ENCODE measurements at regions not wholly inside any gene's neighbourhood (a gene's known extent, or its start where the extent isn't known, plus 50 kb on each side); places are given as distances from the start of the nearest gene placed in this dataset.

DNA sequence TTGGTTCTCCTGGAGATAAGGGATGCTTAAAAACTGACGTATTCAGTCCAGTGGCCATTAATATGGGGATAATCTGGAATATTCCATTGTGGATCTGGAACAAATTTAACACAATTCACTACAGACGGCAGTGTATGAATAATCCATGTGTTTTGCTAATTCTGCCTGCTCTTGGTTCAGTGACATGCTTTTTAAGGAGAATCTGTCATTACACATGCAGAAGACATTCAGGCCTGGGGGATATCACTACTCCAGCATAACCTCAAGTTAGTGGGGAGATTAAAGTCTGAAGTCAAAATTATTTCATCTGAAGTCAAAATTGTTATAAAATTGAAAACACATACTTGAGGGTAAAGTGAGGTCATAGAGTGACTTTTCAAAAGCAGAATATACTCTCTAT is 789.3 kb downstream of the USP25 start:
- no peak for DNase-seq

DNA sequence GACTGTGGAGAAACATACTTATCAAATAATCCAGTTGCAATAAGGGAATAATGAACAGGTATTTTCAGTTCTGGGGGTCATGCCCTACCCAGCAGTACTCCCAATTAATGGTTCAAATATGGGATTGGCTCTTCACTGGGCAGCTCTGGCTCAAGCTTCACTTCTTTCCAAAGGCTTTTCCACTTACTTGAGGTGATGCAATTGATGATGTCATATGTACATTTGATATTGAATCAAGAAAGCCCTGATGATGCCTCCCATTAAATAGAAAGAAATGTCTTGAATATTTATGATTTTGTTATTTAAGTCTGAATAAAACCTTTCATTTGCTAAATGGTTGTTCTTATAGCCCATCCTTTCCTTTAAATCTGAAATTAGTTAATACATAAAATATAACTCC is 789.9 kb downstream of the USP25 start:
- DNase-seq, result no peak

DNA sequence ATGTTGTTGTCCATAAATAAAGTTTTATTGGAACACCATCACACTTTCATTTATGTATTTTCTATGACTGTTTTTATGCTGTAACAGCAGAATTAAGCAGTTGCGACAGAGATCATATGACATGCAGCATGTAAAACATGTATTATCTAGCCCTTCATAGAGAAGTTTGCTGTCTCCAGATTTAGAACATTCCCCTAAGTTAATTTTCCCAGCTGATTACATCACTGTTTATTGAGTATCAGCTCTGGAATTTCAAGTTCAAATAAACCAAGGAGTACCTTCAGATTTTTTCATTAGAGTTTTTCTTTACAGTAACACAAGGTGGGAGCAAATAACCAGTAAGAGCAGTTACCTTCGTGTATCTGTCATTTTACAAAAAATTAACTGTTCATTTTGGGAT is 792.8 kb downstream of the USP25 start:
- no peak for DNase-seq

DNA sequence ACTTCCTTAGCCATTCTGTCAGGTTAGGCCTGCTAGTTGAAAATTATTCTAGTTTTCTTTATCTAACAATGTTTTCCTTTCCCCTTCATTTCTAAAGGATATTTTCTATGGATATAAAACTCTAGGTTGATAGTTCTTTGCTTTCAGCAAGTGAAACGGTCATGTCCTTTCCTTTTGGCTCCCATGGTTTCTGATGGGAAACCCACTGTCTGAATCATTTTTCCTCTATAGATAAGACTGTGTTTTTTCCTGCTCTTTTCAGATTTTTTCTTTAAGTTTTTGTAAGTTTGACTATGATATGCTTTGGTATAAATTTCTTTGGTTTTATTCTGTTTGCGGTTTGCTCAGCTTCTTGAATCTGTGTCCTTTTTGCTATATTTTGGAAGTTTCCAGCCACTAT is 800.9 kb downstream of the USP25 start:
- DNase-seq, result no peak

DNA sequence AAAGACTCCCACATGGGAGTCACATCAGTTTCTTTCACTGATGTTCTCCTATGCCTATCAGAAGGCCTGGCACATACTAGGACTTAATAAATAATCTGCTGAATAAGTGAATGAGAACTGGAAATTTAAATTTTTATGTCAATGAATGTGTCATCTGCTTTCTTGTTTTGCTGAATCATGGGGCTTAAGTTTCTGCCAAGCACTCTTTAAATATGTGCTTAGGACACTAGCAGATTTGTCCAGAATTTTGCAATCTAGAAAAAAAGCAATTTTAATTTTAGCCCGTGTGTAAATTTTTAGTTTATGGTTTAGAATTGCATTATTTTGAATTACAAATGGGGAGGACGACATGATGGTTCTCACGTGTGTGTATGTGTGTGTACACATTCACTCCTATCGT is 803.1 kb downstream of the USP25 start:
- no peak for DNase-seq

DNA sequence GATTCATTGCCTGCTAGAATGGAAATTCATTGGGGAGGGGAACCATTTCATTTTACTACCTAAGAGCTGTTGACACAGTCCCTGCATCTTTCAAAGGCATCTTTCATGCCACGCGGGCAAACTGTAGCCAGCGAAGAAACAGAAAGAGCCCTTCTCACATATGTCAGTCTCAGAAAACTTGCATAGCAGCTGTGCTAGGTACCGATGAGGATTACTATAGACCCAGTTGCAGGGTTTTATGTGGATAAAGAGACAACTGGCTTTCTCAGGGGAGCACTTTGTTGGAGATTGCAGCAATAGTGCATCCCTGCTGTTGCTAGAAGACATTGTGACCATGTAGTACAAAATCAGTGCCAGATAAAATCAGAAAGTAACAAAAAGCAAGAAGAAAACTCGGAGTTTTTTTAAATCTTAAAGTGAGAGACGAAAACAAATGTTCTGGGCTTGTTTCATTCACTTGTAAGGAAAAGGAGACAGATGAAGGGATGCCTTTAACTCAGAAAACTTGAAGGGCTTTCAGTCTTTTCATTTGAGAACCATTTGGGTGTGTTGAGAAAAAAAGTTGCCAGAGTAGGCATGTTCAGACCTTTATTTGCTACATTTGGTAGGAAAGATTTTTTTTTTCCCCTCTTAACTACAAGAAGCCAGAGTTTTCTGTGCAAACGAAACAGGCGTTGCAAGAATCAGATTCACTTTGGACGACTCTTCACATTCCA is 804.1 kb downstream of the USP25 start:
- DNase-seq, result no peak

DNA sequence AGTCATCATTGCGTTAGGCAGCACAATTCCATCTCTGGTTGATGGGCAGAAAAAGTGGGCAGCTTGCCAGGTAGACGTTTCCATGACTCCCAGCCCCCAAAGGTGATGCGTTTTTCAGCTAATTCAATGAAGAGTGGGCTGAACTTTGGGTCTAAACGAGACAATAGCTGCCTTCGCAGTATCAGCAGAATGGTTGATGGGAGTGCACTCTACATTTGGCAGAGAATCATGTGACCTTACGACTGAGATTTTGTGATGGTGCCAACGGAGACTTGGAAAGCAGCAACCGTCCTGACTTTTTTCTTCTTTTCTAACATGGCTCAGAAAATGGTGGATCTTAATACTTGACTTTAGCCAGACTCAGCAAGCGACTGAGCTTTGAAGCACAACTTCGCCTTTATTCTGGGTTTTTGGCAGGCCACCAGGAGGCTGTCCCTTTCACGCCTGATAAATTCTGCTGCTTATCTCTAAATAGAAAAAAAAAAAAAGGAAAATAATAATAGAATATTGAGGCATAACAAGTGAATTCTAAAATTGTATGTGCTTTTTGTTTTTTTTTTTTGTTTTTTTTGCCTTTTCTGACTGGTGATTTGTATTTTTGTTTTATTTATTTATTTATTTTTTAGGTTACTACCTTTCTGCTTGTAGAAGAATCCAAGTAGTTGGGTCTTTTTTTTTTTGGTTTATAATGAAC is 804.8 kb downstream of the USP25 start:
- DNase-seq, result peak; percentile 65

DNA sequence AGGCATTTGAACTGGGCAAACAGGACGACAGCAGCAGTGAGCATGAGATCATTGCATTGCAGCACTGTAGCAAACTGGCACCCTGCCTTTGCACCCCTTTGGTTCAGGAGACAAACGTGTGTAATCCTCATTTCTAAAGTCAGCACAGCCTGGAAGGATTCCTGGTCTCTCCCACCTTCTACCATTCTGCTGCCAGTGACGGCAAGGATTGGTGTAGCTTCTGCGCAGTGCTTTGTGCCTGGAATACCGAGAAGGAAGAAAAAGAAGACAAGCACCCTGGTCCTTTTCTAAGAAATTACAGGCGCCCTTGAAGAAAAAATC is 805.3 kb downstream of the USP25 start:
- DNase-seq, result peak; percentile 56

DNA sequence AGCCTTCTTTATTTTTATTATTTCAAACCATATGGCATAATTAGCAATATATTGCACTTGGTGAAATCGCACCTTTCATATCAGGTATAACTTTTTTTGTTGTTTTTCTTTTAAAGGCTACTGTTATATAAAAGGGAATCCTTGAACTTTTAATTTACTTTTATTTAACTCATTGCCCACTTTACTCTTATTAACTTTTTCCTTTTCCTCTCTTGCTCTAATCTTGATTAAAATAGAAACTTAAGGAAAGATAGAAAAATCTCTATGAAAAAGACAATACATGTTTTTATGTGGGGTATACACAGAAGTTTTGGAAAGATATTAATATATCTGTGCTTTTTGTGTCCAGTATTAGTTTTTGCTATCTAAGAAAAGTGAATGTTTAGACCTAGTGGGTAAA is 805.8 kb downstream of the USP25 start:
- no peak for DNase-seq

DNA sequence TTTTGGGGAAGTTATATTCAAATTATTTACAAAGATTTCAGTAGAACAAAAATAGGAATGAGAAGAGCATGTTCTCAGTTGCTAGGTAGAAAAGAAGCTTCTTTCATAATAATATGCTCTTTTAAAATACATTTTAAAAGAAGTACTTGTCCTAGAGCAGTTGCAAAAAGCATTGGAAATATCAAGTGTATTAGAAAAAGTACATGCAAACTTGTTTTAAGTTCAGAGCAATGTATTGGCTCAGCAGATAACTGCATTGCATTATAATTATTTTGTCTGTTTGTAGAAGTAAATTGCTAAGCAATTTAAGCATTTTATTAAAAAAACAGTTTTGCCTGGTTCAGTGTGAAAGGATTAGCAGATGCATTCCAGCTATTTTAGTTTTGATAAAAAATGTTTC is 806.4 kb downstream of the USP25 start:
- no peak for DNase-seq

DNA sequence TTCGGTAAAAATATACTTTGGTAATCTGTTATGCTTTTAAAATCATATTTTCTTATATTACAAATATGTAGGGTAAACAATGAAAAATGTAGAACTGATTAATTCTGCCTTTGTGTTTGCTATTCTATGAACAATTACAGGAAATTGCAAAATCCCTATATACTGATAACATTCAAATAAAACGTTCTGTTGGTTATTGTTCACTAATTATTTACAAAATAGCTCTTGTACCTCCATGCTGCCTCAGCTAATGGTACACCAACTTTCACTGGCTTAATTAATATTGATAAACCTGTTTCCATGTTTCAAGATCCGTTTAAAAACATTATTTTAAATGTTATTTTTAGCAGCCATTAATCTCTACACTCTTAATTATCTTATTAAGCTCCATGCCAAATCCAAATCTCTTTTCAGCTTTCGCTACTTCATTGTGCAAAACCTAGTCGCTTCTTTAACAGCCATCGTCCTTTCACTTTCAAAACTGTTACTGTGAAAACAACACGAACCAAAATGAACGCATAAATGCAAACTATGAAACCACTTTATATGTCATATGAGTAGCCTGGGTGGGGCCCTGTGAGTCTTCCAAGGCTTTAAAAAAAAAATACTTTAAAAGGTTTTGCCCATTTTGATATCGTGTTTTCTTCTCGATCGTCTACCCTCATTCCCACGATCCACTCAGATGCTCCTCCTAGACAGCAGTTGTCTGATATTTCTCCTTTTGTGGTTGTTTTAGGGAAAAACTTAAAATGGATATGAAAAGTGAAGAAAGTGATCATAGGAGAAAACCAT is 807.1 kb downstream of the USP25 start:
- DNase-seq, result no peak

DNA sequence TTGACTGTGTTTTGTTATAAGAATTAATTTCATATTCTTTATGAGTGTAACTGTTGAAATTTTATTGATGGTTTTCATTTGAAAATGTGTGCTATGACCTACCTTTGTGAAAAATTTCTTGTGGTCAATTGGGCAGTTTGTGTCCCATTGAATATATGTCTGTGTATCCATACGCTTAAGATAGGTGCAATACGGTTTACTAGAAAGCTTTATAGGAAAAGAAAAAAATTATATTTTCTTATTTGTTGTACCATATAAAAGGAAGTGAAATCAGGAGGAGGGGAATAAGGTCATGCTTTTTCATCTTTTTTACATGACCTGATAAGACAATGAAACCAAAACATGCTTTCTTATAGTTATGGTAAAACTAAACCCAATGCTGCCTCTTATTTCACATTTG is 807.7 kb downstream of the USP25 start:
- no peak for DNase-seq

DNA sequence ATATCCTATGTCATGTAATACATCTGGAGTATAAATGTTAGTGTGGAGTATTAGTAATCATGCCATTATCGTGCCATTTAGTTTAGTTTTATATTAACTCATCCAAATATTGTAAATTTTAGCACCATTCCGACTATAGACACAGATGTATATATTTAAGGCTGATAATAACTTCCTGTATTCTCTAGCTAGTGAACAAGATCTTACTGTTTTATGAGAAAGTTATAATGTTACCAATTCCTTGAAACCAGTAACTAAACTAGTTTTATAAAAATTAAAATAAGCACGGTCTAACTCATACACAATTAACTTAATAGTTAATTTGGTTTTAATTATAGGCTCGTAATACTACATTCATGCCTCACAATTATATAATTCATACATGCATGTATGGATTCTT is 808.6 kb downstream of the USP25 start:
- no peak for DNase-seq

DNA sequence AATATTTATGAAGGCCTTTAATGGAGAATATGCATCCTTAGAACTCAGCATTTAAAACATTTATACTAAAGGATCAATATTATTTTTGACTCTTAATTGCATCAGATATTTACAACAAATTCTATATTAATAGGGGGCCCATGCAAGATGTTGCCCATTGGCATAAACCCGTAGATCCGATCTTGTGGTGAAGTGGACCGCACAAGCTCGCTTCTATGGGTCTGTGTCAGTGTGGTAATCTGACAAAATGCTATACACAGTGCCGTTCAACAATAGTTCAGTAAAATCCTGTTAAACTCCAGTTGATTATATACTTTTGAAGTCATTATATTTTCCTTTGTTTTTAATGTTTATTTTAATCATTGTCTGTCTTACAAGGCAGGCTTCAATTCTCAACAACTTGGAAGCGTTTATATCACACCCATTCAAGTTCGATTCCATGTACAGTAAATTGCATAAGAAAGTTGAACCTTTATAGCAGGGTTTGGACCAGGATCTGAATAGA is 809.2 kb downstream of the USP25 start:
- no peak for DNase-seq

DNA sequence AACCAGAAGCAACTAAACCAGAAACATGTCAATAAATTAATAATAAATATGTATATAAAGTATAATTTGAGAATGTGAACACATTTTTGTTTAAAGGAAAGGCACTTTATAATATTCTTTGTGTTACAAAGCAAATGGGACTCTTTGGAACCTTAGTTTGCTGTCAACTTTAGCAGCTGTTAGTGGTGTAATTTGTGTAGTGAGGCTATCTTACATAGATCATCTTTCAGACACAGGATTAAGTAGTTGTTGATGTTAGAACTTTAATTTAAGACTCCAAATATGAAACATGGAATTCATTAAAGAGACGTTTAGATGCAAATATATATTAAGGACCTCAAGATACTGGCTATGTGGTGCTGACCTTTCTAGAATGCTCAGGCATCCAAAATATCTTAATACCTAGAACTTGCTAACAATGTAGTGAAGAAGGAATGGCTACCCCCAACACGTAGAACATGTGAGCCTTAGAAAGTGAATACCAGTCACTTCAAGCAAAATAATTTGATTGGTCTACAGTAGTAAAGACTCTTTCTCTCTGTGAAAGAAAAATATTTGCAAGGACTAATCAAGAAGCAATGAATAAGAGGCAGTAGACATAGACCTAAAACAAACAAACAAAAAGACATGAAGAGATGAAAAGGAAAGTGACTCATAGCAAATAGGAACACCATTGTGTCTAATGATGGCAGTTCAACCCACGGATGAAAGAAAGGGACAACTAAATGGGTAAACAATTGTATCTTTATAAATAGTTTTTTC is 811.4 kb downstream of the USP25 start:
- no peak for DNase-seq

DNA sequence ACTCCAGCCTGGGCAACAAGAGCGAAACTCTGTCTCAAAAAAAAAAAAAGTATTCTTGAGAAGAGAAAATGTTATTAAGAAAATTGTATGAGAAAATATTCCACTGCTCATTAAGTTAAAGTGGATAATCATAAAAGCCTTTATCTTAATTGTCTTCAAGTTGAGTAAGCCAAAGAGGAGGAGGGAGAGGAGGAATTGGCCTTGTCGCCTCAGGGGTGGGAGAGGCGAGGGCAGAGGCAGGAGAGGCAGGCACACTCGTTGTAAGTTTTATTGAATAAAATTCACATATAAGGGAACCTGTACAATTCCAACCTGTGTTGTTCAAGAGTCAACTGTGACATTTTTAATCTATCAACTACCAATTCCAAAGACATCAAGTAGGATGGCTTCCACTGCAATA is 820.3 kb downstream of the USP25 start:
- DNase-seq, result no peak

DNA sequence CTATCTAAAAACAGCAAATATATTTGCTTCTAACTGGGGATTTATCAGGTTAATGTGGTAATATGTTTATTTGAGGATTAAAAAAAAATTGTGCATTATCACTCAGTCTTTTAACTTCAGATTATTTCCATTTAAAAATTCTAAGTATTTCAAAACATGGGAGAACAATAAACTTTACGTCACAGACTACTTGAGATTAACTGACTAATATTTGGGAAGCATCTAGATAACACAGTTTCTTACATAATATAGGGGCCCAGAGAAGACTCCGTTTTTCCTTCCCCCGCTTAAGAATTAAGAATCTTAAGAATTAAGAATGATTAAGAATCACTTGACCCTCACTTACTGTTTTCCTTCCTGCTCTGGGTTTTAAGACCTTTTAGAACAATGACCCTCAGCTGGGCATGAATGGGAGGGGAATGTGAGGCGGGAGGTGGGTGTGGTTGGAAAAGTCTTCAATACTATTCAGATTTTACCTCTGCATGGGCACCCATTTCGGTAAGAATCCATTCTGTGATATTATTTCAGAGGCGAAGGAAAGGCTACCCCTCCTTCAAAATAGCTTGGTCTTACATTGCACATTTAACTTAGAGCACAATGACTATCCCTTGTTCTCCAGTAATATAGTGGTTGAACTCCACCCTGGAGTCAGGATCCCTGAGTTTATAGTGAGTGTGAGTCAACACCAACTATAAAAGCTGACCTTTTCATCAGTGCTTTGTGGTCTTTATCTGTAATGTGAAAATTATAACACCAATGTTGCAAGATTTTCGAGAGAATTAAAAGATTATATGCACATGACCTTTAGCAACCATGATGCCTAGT is 821.3 kb downstream of the USP25 start:
- no peak for DNase-seq

DNA sequence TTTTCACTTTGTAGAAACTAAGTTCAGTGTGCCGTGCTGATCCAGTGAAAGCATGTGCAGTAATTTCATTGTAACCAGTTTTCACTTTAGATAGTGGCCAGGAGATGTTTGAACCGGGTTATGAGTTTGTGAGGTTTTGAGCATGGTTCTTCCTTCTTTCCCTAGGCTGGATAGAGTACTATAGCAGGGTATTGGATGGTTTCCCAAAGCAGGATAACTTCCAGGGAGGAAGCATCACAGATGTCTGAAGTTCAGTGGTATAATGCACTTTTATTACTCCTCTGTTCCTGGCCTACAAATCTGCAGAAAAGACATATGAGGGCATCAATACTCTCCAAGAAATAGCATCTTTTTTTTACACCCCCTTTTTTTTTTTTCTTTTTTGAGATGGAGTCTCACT is 823.1 kb downstream of the USP25 start:
- DNase-seq, result no peak

DNA sequence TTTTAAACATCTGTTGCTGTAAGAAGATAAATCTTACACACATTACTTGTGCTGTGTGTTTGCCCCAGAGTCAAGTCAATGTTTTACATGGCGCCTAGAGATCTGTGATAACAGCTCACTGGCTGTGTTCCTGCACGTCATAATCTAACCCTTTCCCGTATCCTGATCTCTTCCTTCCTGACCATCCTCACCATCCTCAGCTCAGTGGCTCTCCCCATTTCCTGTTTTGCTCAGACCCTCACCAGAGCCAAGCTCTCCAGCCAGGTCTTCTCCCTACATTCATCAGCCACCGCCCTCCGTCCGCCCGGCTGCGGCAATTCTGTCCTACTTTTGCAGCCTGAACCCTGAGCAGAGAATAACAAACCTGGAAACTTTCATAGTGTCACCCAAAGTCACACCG is 824.7 kb downstream of the USP25 start:
- no peak for DNase-seq

DNA sequence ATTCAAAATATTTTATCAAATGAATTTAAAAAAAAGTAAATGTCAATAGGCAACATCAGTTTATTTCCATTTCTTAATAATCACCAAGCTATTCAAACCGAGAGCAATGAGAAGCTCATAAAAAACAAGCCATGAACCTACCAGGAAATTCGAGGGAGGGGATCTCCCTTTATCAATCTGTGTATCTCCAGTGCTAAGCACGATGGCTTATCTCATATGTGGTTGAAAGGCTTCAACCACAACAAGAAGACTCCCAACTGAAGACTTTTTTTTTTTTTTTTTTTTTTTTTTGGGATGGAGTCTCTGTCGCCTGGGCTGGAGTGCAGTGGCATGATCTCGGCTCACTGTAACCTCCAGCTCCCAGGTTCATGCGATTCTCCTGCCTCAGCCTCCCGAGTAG is 833.3 kb downstream of the USP25 start:
- no peak for DNase-seq

DNA sequence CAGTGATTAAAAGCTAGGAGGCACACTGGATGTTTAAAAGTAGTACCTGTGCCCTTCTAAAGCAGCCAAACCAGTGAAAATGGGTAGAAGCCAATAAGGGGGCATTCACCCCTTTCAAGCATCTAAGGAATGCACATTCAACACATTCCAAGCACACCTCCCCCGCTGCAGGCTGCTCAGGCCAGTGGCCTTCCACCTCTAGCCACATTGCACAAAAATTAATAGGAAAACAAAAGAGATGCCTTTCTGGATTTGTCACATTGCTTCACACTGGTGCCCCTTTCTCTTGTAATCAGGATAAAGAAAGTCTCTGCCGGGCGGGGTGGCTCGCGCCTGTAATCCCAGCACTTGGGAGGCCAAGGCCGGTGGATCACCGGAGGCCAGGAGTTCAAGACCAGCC is 834.0 kb downstream of the USP25 start:
- DNase-seq, result no peak

DNA sequence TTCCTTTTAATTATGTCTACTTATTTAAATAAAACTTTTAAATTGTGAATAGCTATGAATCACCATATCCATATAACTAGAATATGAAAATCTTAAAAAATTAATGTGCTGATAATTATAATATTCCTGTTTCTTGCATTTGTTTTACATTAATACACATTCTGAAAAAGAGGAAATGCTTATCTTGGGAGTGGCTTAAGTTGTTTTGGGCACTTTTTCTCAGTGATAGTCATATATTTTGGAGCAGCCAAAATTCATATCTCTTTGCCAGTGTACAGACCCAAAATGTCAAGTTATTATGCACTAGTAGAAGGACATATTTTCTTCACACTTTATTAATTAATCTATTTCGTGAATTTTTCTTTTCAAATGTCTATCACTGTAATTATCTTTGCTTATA is 838.5 kb downstream of the USP25 start:
- DNase-seq, result no peak

All from NCI-H345 (cell line).